Adrenal gland (tissue), 9 donors: ENCODE measurements at regions not wholly inside any gene's neighbourhood (a gene's known extent, or its start where the extent isn't known, plus 50 kb on each side); places are given as distances from the start of the nearest gene placed in this dataset.
"Not testable (repeated sequence)": the region's sequence is repeated elsewhere in the genome, so short reads cannot be mapped to it uniquely, and the experiment has no call there.

ENCODE experiments used
- DNase-seq, 7 donors: peaks; one replicate each; pipeline ENCODE4 v3.0.0-alpha.2; 2019 to 2020
- H3K27ac ChIP-seq, 5 donors: fragments of 200-600 bp; sonication (generic) in 4 of 5; 1 replicate in 3 of 5; 2 replicates in 2 of 5; pipeline versions ENCODE4 v1.5.1 to v1.8.0; 2016 to 2020; ENCODE audit warnings: mild to moderate bottlenecking in 1 of 5
- H3K27me3 ChIP-seq: fragments of 200-600 bp; 2 replicates; pipeline ENCODE4 v1.8.0; 2021
- H3K36me3 ChIP-seq, 2 donors: fragments of 200-600 bp; replicated peaks in 1 of 2; 1 replicate in 1 of 2; 2 replicates in 1 of 2; pipeline versions ENCODE4 v1.5.1 to v1.8.0; 2018 to 2022
- H3K4me1 ChIP-seq, 2 donors: fragments of 200-600 bp; replicated peaks in 1 of 2; 1 replicate in 1 of 2; 2 replicates in 1 of 2; pipeline versions ENCODE4 v1.5.1 to v1.8.0; 2018 to 2021
- H3K4me3 ChIP-seq, 4 donors: fragments of 200-600 bp; sonication (generic) in 3 of 4; one replicate each; pipeline ENCODE4 v1.5.1; 2016 to 2018
- H3K9me3 ChIP-seq, 3 donors: fragments of 200-600 bp; sonication (generic) in 1 of 3; replicated peaks in 1 of 3; 1 replicate in 2 of 3; 2 replicates in 1 of 3; pipeline versions ENCODE4 v1.5.1 to v1.8.0; 2016 to 2021
- CTCF ChIP-seq, 6 experiments: fragments of 450-650 bp in 4 of 6; fragments of 200-600 bp in 2 of 6; sonication (generic) in 1 of 6; IDR thresholded peaks; 1 replicate in 5 of 6; 2 replicates in 1 of 6; pipeline versions ENCODE4 v1.5.1 to v1.8.0; 2016 to 2021; ENCODE audit warnings: antibody characterized with exemption in 6 of 6, mild to moderate bottlenecking in 2 of 6, moderate library complexity in 1 of 6
- POLR2A ChIP-seq, 2 donors: fragments of 450-650 bp; IDR thresholded peaks; one replicate each; pipeline ENCODE4 v1.6.1; 2017; ENCODE audit warnings: antibody characterized with exemption in 2 of 2, mild to moderate bottlenecking in 2 of 2, moderate library complexity in 1 of 2
- WGBS, 4 donors: extraction: QIAGEN DNeasy Blood & Tissue Kit in 2 of 4; methylation state at CpG; one replicate each; pipeline versions ENCODE4 v1.1.5 to v1.1.7; 2013 to 2017; 5-methylcytosine and 5-hydroxymethylcytosine counted together
- intact Hi-C, 2 donors: fragments of 100-400 bp; cut with DNase I; formaldehyde crosslinking; loops; one replicate each; pipeline versions ENCODE4 v1.14.1 to v1.15.0; 2022 to 2023
- donor health status: healthy with polysubstance abuse.
- donor health status: Bipolar disorder and iron deficiency.
- donor health status: DM: yes; HTN: yes; CAD: no.
- donor health status: DM: no; HTN: no; CAD: no.
- donor health status: DM: no; HTN: no; CAD: no.

DNA sequence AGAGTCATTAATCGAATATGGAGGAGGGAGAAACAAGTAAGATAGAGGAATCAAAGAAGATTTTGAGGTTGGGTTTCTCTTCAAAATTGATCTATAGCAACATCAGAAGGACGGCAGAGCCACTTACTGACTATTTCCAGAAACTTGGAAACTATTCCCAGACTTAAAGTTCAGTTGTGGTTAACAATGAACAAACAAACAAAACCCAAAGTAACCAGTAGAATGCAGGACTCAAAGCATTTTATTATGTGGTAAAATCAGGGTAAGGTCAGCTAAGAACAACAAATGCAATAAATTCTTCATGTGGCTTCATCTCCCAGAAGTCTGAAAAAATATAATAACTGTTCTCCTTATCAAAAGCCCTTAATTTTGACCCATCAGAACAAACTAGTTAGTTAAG lies 54.9 kb upstream of the OSMR start:
- H3K4me1 ChIP-seq, result no peaks in the 10 kb centered on the region
- DNase-seq, result no peak
- no peaks in the 10 kb centered on the region for H3K36me3 ChIP-seq
- intact Hi-C loops, result no loop called here
- no peaks in the 10 kb centered on the region for H3K9me3 ChIP-seq
- no peak overlapping the region for H3K27ac ChIP-seq
- no peak overlapping the region for H3K4me3 ChIP-seq
- WGBS, 4 donors, result 60 to 75% (median 64%) methylated on average over 2 of the region's 2 CpGs
- H3K27me3 ChIP-seq, result no peaks in the 10 kb centered on the region
- no peak for TF ChIP-seq CTCF (IDR thresholded peaks at IDR 0.05)
- TF ChIP-seq POLR2A (IDR thresholded peaks at IDR 0.05), result no peak

- TF ChIP-seq CTCF (IDR thresholded peaks at IDR 0.05) (no peak), POLR2A (IDR thresholded peaks at IDR 0.05) (no peak)
- intact Hi-C loops, result no loop called here
- Histone ChIP-seq H3K36me3 (no peaks in the 10 kb centered on the region), H3K9me3 (no peaks in the 10 kb centered on the region), H3K27ac (no peak overlapping the region), H3K4me3 (no peak overlapping the region), H3K4me1 (no peaks in the 10 kb centered on the region), H3K27me3 (no peaks in the 10 kb centered on the region)
- no peak for DNase-seq
- 71 to 88% (median 80%) methylated on average over 1 to 3 of the region's 3 CpGs for WGBS, 4 donors
Measured at GRCh38 chr5:38793099-38793498, 52.7 kb upstream of the OSMR start.

DNA sequence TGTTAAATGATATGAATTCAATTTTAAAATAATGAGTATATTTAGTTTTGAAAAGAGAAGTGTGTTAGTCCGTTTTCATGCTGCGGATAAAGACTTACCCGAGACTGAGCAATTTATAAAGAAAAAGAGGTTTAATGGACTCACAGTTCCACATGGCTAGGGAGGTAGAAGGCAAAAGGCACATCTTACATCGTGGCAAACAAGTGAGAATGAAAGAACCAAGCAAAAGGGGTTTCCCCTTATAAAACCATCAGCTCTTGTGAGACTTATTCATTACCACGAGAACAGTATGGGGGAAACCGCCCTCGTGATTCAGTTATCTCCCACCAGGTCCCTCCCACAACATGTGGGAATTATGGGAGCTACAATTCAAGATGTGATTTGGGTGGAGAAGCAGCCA lies 51.8 kb upstream of the OSMR start:
- H3K36me3 ChIP-seq, H3K4me3 ChIP-seq, H3K27ac ChIP-seq, DNase-seq, intact Hi-C loops, H3K9me3 ChIP-seq, H3K27me3 ChIP-seq, H3K4me1 ChIP-seq: not testable (repeated sequence)
- 79 to 90% (median 83%) methylated on average over 7 of the region's 7 CpGs for WGBS, 4 donors

GRCh38 chr5:38794986-38795385 lies 50.8 kb upstream of the OSMR start:
- Histone ChIP-seq H3K4me1 (no peaks in the 10 kb centered on the region), H3K36me3 (no peaks in the 10 kb centered on the region), H3K27ac (no peak overlapping the region), H3K27me3 (no peaks in the 10 kb centered on the region), H3K4me3 (no peak overlapping the region), H3K9me3 (no peaks in the 10 kb centered on the region)
- WGBS, 4 donors, result 86 to 95% (median 89%) methylated on average over 5 of the region's 5 CpGs
- intact Hi-C loops, result no loop called here
- DNase-seq, result no peak
- TF ChIP-seq CTCF (IDR thresholded peaks at IDR 0.05) (no peak), POLR2A (IDR thresholded peaks at IDR 0.05) (no peak)

GRCh38 chr5:38795986-38796741 lies 49.6 kb upstream of the OSMR start:
- 51 to 72% (median 67%) methylated on average over 6 of the region's 6 CpGs for WGBS, 4 donors
- H3K36me3 ChIP-seq, result no peaks in the 10 kb centered on the region
- TF ChIP-seq POLR2A (IDR thresholded peaks at IDR 0.05) (no peak), CTCF (IDR thresholded peaks at IDR 0.05) (no peak)
- no peaks in the 10 kb centered on the region for H3K4me1 ChIP-seq
- H3K27ac ChIP-seq, result peak overlapping the region in 2 of 5 donors; percentile 18 to 68
- no peak overlapping the region for H3K4me3 ChIP-seq
- intact Hi-C loops, result no loop called here
- peak in 4 of 7 donors; percentile 23 to 63 (median 30) for DNase-seq
- no peaks in the 10 kb centered on the region for H3K27me3 ChIP-seq
- H3K9me3 ChIP-seq, result no peaks in the 10 kb centered on the region
